PC-3 (cell line): ENCODE measurements at regions not wholly inside any gene's neighbourhood (a gene's known extent, or its start where the extent isn't known, plus 50 kb on each side); places are given as distances from the start of the nearest gene placed in this dataset.

Source experiments
- ATAC-seq: fragments of 200-7000 bp; cut with Tn5 transposase; 2 replicates; pipeline ENCODE4 v1.9.1; 2020; ENCODE audit warnings: mild to moderate bottlenecking, moderate library complexity
- BruUV-seq: library from RNA; stranded (reverse); fragments of 400-500 nt; replicated peaks from 2 replicates; lab custom pipeline; 2021; lab: Mats Ljungman, UMichigan
- CTCF ChIA-PET: fragments of 300-600 bp; sonication (Branson Sonifier 250); formaldehyde crosslinking; loops from one replicate; lab custom pipeline; 2022; ENCODE audit warnings: antibody characterized with exemption; lab: Charles Lee
- POLR2A ChIA-PET: fragments of 300-600 bp; sonication (Branson Sonifier 250); formaldehyde crosslinking; loops from one replicate; lab custom pipeline; 2022; ENCODE audit warnings: antibody characterized with exemption; ENCODE audit not compliant: unreplicated experiment; lab: Charles Lee
- DNase-seq: peaks from one replicate; pipeline ENCODE4 v3.0.0-alpha.2; 2015
- H2AFZ ChIP-seq: fragments of 300-600 bp; sonication (generic); 2 replicates; pipeline ENCODE4 v1.6.0; 2016; ENCODE audit warnings: antibody characterized with exemption, low read length
- H3F3A ChIP-seq: fragments of 300-600 bp; sonication (generic); one replicate; pipeline ENCODE4 v1.6.0; 2017; ENCODE audit warnings: antibody characterized with exemption, low read length, control low read depth, mild to moderate bottlenecking; ENCODE audit not compliant: unreplicated experiment
- H3K27ac ChIP-seq: fragments of 300-600 bp; sonication (generic); 2 replicates; pipeline ENCODE4 v1.5.1; 2016; ENCODE audit warnings: mild to moderate bottlenecking, low read length
- H3K27me3 ChIP-seq: fragments of 300-600 bp; sonication (generic); 2 replicates; pipeline ENCODE4 v1.6.1; 2016; ENCODE audit warnings: low read length, mixed read lengths
- H3K36me3 ChIP-seq: fragments of 300-600 bp; sonication (generic); 2 replicates; pipeline ENCODE4 v1.6.1; 2016; ENCODE audit warnings: low read depth, mixed run types, low read length, mixed read lengths
- H3K4me1 ChIP-seq: fragments of 300-600 bp; sonication (generic); 2 replicates; pipeline ENCODE4 v1.5.1; 2016; ENCODE audit warnings: low read length; ENCODE audit not compliant: insufficient read depth
- H3K4me2 ChIP-seq: fragments of 300-600 bp; sonication (generic); 2 replicates; pipeline ENCODE4 v1.6.0; 2016; ENCODE audit warnings: low read length
- H3K4me3 ChIP-seq: fragments of 300-600 bp; sonication (generic); 2 replicates; pipeline ENCODE4 v1.5.1; 2016; ENCODE audit warnings: mild to moderate bottlenecking, low read length, mixed read lengths
- H3K79me2 ChIP-seq: fragments of 300-600 bp; sonication (generic); 2 replicates; pipeline ENCODE4 v1.6.1; 2017; ENCODE audit warnings: low read length, mixed read lengths
- H3K9ac ChIP-seq: fragments of 300-600 bp; sonication (generic); 2 replicates; pipeline ENCODE4 v1.6.0; 2016; ENCODE audit warnings: mild to moderate bottlenecking, low read length
- H3K9me2 ChIP-seq: fragments of 300-600 bp; sonication (generic); replicated peaks from 2 replicates; pipeline ENCODE4 v1.6.1; 2016; ENCODE audit warnings: mixed run types, low read length, mixed read lengths
- H3K9me3 ChIP-seq: fragments of 300-600 bp; sonication (generic); 2 replicates; pipeline ENCODE4 v1.6.1; 2016; ENCODE audit warnings: low read length, mixed read lengths
- H4K20me1 ChIP-seq: fragments of 300-600 bp; sonication (generic); 2 replicates; pipeline ENCODE4 v1.6.1; 2016; ENCODE audit warnings: low read length, mixed read lengths
- EZH2 ChIP-seq: fragments of 300-600 bp; sonication (generic); IDR thresholded peaks from one replicate; pipeline ENCODE4 v1.6.1; 2017; ENCODE audit warnings: antibody characterized with exemption, mild to moderate bottlenecking, low read length; ENCODE audit not compliant: unreplicated experiment
- EZH2phosphoT487 ChIP-seq: fragments of 300-600 bp; sonication (generic); IDR thresholded peaks from 2 replicates; pipeline ENCODE4 v1.6.1; 2018; ENCODE audit warnings: mild to moderate bottlenecking, antibody characterized with exemption, low read length, borderline replicate concordance
- intact Hi-C: fragments of 100-400 bp; cut with micrococcal nuclease; formaldehyde crosslinking; loops from 2 replicates; pipeline ENCODE4 v1.9.0; 2023
- TF ChIP-seq, protein P1 (sequence below): fragments of 300-600 bp; sonication (generic); conservative IDR thresholded peaks from 2 replicates; pipeline ENCODE4 v1.5.1; 2017; ENCODE audit warnings: antibody characterized with exemption, low read depth, mild to moderate bottlenecking, low read length

DNA sequence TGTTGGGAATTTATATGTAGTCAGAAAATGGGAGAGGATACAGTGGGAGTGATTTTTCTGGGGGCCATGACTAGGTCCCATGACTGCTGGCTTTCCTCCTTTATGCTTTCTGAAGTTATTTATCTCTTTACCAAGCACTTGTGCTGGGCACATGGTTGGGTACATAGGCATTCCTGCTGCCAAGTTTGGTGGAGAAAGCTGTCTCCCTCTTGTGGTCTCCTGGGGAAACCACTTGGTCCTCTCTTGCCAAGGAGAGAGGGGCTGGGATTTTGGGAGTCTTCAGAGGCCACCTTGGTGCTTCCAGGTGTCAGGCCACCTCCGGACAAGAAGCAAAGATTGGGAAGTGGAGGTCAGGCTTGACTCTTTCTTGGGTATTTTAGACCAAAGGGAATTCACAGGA, 120.2 kb upstream of the KCNE2 start:
- DNase-seq, result peak; percentile 52

DNA sequence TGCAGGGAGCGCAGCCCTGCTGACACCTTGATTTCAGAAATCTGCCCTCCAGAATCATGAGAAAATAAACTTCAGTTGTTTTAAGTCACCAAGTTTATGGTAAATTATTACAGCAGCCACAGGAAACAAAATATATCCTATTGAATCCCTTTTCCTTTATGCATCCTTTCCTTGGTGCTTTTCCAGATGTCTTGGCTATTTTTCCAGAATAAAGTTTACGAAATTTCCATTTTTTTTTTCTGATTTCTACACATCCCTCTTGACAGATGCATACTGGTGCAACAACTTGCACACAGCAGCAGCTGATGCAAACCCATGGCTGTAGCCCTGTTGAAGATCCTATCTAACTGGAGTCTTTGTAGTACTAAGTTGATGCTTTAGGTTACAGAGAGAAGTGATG, 111.1 kb upstream of the KCNE2 start:
- H3K9ac ChIP-seq, result no peak overlapping the region
- ChIA-PET POLR2A (no interaction called here), CTCF (no interaction called here)
- H2AFZ ChIP-seq, result no peak overlapping the region
- no peak overlapping the region for H3K27ac ChIP-seq
- TF ChIP-seq EZH2phosphoT487 (no peak), EZH2 (no peak)
- TF ChIP-seq, protein P1, sequence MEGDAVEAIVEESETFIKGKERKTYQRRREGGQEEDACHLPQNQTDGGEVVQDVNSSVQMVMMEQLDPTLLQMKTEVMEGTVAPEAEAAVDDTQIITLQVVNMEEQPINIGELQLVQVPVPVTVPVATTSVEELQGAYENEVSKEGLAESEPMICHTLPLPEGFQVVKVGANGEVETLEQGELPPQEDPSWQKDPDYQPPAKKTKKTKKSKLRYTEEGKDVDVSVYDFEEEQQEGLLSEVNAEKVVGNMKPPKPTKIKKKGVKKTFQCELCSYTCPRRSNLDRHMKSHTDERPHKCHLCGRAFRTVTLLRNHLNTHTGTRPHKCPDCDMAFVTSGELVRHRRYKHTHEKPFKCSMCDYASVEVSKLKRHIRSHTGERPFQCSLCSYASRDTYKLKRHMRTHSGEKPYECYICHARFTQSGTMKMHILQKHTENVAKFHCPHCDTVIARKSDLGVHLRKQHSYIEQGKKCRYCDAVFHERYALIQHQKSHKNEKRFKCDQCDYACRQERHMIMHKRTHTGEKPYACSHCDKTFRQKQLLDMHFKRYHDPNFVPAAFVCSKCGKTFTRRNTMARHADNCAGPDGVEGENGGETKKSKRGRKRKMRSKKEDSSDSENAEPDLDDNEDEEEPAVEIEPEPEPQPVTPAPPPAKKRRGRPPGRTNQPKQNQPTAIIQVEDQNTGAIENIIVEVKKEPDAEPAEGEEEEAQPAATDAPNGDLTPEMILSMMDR, result no peak
- no peaks in the 10 kb centered on the region for H3F3A ChIP-seq
- no peaks in the 10 kb centered on the region for H3K9me2 ChIP-seq
- H3K4me2 ChIP-seq, result no peak overlapping the region
- H3K4me3 ChIP-seq, result no peak overlapping the region
- no peaks in the 10 kb centered on the region for H3K36me3 ChIP-seq
- BruUV-seq, result no TSS peak
- ATAC-seq (no peak), DNase-seq (no peak)
- intact Hi-C loops, result no loop called here
- no peaks in the 10 kb centered on the region for H3K4me1 ChIP-seq
- H3K27me3 ChIP-seq, result peaks cover 19% of the 10 kb centered on the region; the same call in 1 of the 2 replicates
- no peaks in the 10 kb centered on the region for H3K79me2 ChIP-seq
- H4K20me1 ChIP-seq, result no peaks in the 10 kb centered on the region
- no peaks in the 10 kb centered on the region; the same call in 1 of the 2 replicates for H3K9me3 ChIP-seq

More for the DNA sequence above, 120.2 kb upstream of the KCNE2 start:
- Histone ChIP-seq H3K27me3 (peaks cover 28% of the 10 kb centered on the region), H3K4me1 (no peaks in the 10 kb centered on the region), H4K20me1 (no peaks in the 10 kb centered on the region), H3F3A (no peaks in the 10 kb centered on the region), H2AFZ (no peak overlapping the region), H3K27ac (no peak overlapping the region), H3K9me2 (no peaks in the 10 kb centered on the region), H3K4me2 (no peak overlapping the region), H3K36me3 (no peaks in the 10 kb centered on the region), H3K9ac (no peak overlapping the region), H3K79me2 (no peaks in the 10 kb centered on the region), H3K4me3 (no peak overlapping the region), H3K9me3 (no peaks in the 10 kb centered on the region)
- ChIA-PET POLR2A (no interaction called here), CTCF (interaction anchor here (0.5 to 0.6 kb wide), 2 partner anchors 90 to 319 kb away, joined by 3 to 5 read pairs; no protein-coding TSS in a partner anchor)
- no TSS peak for BruUV-seq
- no peak for TF ChIP-seq EZH2
- TF ChIP-seq, protein P1, result peak; percentile 67
- intact Hi-C loops, result loop anchor here (5.0 kb wide), 1 partner anchor 321 kb away; no protein-coding TSS in a partner anchor
- peak; percentile 50; the same call in 1 of the 2 replicates for ATAC-seq

DNA sequence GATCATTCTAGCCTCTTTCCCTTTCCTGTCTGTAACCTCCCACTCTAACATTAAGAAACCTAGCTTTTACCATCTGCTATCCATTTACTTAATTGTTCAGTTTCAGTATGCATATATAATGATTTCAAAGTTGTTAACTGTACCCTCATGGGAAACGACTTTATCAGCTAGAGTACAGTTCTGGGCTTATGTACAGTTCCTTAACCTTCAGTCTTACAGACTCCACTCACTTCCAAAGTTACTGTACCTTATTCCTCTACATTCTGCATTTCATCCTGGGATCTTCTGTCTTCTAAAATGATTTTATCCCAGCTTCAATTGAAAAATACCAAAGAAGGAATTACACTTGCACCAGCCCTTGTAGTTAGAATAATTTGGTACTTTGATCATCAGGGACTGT, 108.7 kb upstream of the KCNE2 start:
- Histone ChIP-seq H4K20me1 (no peaks in the 10 kb centered on the region), H3K4me3 (no peak overlapping the region), H3K4me1 (no peaks in the 10 kb centered on the region), H3K79me2 (no peaks in the 10 kb centered on the region), H3F3A (no peaks in the 10 kb centered on the region), H3K27me3 (peaks cover 32% of the 10 kb centered on the region), H3K36me3 (no peaks in the 10 kb centered on the region), H3K9ac (no peak overlapping the region), H3K9me2 (no peaks in the 10 kb centered on the region; the same call in 1 of the 2 replicates), H2AFZ (no peak overlapping the region), H3K27ac (no peak overlapping the region), H3K9me3 (peaks cover 3% of the 10 kb centered on the region; the same call in 1 of the 2 replicates), H3K4me2 (no peak overlapping the region)
- DNase-seq (no peak), ATAC-seq (no peak)
- no TSS peak for BruUV-seq
- TF ChIP-seq, protein P1, result no peak
- TF ChIP-seq EZH2 (no peak), EZH2phosphoT487 (no peak)
- ChIA-PET CTCF (no interaction called here), POLR2A (no interaction called here)
- intact Hi-C loops, result no loop called here
